ENCODE measurements at regions not wholly inside any gene's neighbourhood (a gene's known extent, or its start where the extent isn't known, plus 50 kb on each side); places are given as distances from the start of the nearest gene placed in this dataset.

- TF ChIP-seq USF2 (IDR thresholded peaks at IDR 0.05; ENCODE audit: low read length) (no peak), CEBPB (IDR thresholded peaks at IDR 0.05; ENCODE audit: low read depth, low read length) (no peak), GABPA (IDR thresholded peaks at IDR 0.05; ENCODE audit: borderline replicate concordance, insufficient read depth, low read length) (no peak)
Measured at GRCh38 chrX:147342197-147342596, 527.7 kb upstream of the CXorf51A start.

Measured in H1 (cell line).